Body of pancreas (tissue), 4 donors: ENCODE measurements at regions not wholly inside any gene's neighbourhood (a gene's known extent, or its start where the extent isn't known, plus 50 kb on each side); places are given as distances from the start of the nearest gene placed in this dataset.

ENCODE experiments used
- ATAC-seq: fragments of 150-250 bp; one replicate; pipeline ENCODE4 v1.9.1; 2016
- DNase-seq, 4 donors: peaks; one replicate each; pipeline ENCODE4 v3.0.0-alpha.2; 2019
- H3K27ac ChIP-seq, 4 donors: fragments of 200-600 bp; sonication (generic); 1 replicate in 3 of 4; 2 replicates in 1 of 4; pipeline versions ENCODE4 v1.5.1 to v1.6.1; 2016 to 2019; ENCODE audit warnings: mild to moderate bottlenecking in 1 of 4, mixed read lengths in 1 of 4, moderate library complexity in 1 of 4
- H3K27me3 ChIP-seq, 2 donors: fragments of 200-600 bp; sonication (generic); one replicate each; pipeline ENCODE4 v1.6.0; 2016; ENCODE audit warnings: mild to moderate bottlenecking in 1 of 2
- H3K36me3 ChIP-seq, 2 donors: fragments of 200-600 bp; sonication (generic); replicated peaks in 1 of 2; 2 replicates each; pipeline ENCODE4 v1.5.1; 2016; ENCODE audit warnings: low read depth in 2 of 2; ENCODE audit not compliant: insufficient read depth in 1 of 2
- H3K4me1 ChIP-seq: fragments of 200-600 bp; sonication (generic); one replicate; pipeline ENCODE4 v1.6.0; 2016
- H3K4me3 ChIP-seq, 2 donors: fragments of 200-600 bp; sonication (generic); 1 replicate in 1 of 2; 2 replicates in 1 of 2; pipeline ENCODE4 v1.5.1; 2016 to 2019
- H3K9me3 ChIP-seq, 3 donors: fragments of 200-600 bp; sonication (generic); 1 replicate in 2 of 3; 2 replicates in 1 of 3; pipeline ENCODE4 v1.5.1; 2016
- POLR2A ChIP-seq, 3 donors: fragments of 450-650 bp; IDR thresholded peaks; one replicate each; pipeline ENCODE4 v1.6.1; 2016; ENCODE audit warnings: antibody characterized with exemption in 3 of 3, mild to moderate bottlenecking in 2 of 3
- WGBS, 2 donors: methylation state at CpG; one replicate each; pipeline ENCODE4 v1.1.5; 2017; 5-methylcytosine and 5-hydroxymethylcytosine counted together
- intact Hi-C: fragments of 100-400 bp; cut with DNase I; formaldehyde crosslinking; loops from one replicate; pipeline ENCODE4 v1.15.1; 2023
- TF ChIP-seq, protein P1 (sequence below), 7 experiments: fragments of 450-650 bp in 4 of 7; fragments of 200-600 bp in 3 of 7; sonication (generic) in 3 of 7; IDR thresholded peaks; one replicate each; pipeline ENCODE4 v1.5.1; 2016 to 2019; ENCODE audit warnings: antibody characterized with exemption in 7 of 7

DNA sequence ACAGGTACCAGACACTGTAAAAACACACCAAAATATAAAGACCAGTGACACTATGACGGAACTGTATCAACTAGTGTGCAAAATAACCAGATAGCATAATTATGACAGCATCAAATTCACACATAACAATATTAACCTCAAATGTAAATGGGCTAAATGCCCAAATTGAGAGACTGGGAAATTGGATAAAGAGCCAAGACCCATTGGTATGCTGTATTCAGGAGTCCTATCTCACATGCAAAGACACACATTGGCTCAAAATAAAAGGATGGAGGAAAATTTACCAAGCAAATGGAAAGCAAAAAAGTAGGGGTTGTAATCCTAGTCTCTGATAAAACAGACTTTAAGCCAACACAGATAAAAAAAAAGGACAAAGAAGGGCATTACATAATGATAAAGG is 416.3 kb upstream of the ZNF608 start:
- 95 to 100% methylated on average over 1 of the region's 1 CpG for WGBS, 2 donors

DNA sequence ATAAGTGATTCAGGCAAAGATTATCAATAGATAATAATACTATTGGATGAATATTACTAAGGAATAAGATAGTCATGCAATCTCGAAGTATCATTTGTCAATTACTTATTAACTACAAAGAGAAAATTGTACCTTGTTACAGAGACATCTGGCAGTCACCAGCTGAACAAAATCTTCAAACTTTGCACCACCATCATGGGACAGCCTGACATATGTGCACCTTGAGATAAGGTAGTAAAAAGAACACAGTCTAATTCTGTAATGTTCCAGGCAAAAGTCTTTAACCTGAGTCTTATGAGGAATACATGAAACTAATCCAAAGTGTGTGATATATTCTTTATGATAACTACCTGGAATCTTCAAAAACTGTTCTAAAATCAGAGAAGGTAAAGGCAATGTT is 423.0 kb upstream of the ZNF608 start:
- DNase-seq (no peak), ATAC-seq (no peak)
- no peaks in the 10 kb centered on the region for H3K27me3 ChIP-seq
- H3K4me3 ChIP-seq: no peak overlapping the region
- intact Hi-C loops: no loop called here
- H3K4me1 ChIP-seq: peaks cover 5% of the 10 kb centered on the region
- H3K9me3 ChIP-seq: no peaks in the 10 kb centered on the region
- TF ChIP-seq, protein P1, sequence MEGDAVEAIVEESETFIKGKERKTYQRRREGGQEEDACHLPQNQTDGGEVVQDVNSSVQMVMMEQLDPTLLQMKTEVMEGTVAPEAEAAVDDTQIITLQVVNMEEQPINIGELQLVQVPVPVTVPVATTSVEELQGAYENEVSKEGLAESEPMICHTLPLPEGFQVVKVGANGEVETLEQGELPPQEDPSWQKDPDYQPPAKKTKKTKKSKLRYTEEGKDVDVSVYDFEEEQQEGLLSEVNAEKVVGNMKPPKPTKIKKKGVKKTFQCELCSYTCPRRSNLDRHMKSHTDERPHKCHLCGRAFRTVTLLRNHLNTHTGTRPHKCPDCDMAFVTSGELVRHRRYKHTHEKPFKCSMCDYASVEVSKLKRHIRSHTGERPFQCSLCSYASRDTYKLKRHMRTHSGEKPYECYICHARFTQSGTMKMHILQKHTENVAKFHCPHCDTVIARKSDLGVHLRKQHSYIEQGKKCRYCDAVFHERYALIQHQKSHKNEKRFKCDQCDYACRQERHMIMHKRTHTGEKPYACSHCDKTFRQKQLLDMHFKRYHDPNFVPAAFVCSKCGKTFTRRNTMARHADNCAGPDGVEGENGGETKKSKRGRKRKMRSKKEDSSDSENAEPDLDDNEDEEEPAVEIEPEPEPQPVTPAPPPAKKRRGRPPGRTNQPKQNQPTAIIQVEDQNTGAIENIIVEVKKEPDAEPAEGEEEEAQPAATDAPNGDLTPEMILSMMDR (IDR thresholded peaks at IDR 0.05): no peak
- TF ChIP-seq POLR2A (IDR thresholded peaks at IDR 0.05): no peak
- H3K27ac ChIP-seq: no peak overlapping the region
- 48 to 60% methylated on average over 1 of the region's 1 CpG for WGBS, 2 donors
- H3K36me3 ChIP-seq: no peaks in the 10 kb centered on the region

More for the DNA sequence above, 416.3 kb upstream of the ZNF608 start:
- DNase-seq (no peak), ATAC-seq (no peak)
- Histone ChIP-seq H3K9me3 (no peaks in the 10 kb centered on the region), H3K27me3 (no peaks in the 10 kb centered on the region), H3K4me1 (no peaks in the 10 kb centered on the region), H3K36me3 (no peaks in the 10 kb centered on the region), H3K4me3 (no peak overlapping the region), H3K27ac (no peak overlapping the region)
- intact Hi-C loops: no loop called here
- TF ChIP-seq, protein P1 (IDR thresholded peaks at IDR 0.05): no peak
- TF ChIP-seq POLR2A (IDR thresholded peaks at IDR 0.05): no peak

- 23 to 81% methylated on average over 1 of the region's 1 CpG for WGBS, 2 donors
- DNase-seq: no peak
- Histone ChIP-seq H3K9me3 (no peaks in the 10 kb centered on the region), H3K36me3 (no peaks in the 10 kb centered on the region), H3K27ac (no peak overlapping the region), H3K4me1 (peaks cover 5% of the 10 kb centered on the region), H3K4me3 (no peak overlapping the region), H3K27me3 (no peaks in the 10 kb centered on the region)
- ATAC-seq: no peak
- TF ChIP-seq, protein P1 (IDR thresholded peaks at IDR 0.05): no peak
- TF ChIP-seq POLR2A (IDR thresholded peaks at IDR 0.05): no peak
- intact Hi-C loops: no loop called here
Observed at GRCh38 chr5:125171641-125172040, 425.2 kb upstream of the ZNF608 start.

DNA sequence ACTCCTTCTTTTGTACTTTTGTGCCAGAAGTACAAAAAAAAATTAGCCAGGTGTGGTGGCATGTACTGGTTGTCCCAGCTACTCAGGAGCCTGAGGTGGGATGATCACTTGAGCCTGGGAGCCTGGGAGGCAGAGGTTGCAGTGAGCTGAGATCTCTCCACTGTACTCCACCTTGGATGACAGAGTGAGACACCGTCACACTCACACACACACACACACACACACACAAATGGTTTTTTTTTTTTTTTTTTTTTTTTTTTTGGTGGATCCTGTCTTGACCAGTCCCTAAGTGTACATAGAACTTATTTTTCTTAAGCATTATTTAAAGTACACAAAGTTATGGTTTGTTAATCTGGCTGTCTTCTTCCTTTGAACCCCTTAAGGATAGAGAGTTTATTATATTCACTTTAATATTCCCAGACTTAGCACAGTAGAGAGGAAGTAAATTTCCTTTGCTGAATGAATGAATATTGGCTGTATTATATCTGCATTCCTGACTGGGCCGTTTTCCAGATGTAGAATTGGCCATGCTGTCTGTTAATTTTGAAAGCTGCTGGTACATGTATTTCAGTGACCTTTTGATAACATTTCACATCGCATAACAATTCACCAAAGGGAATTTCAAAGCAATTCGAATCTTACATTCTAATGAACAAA is 429.0 kb upstream of the ZNF608 start:
- peak; percentile 30 for ATAC-seq

More for the DNA sequence above, 429.0 kb upstream of the ZNF608 start:
- Histone ChIP-seq H3K36me3 (no peaks in the 10 kb centered on the region), H3K27ac (no peak overlapping the region), H3K9me3 (no peaks in the 10 kb centered on the region), H3K4me1 (peaks cover 5% of the 10 kb centered on the region), H3K27me3 (no peaks in the 10 kb centered on the region), H3K4me3 (no peak overlapping the region)
- no peak for TF ChIP-seq POLR2A (IDR thresholded peaks at IDR 0.05)
- TF ChIP-seq, protein P1 (IDR thresholded peaks at IDR 0.05): no peak
- no peak for DNase-seq
- intact Hi-C loops: no loop called here
- WGBS, 2 donors: 36 to 39% methylated on average over 4 of the region's 4 CpGs
